ENCODE measurements at regions not wholly inside any gene's neighbourhood (a gene's known extent, or its start where the extent isn't known, plus 50 kb on each side); places are given as distances from the start of the nearest gene placed in this dataset.

DNA sequence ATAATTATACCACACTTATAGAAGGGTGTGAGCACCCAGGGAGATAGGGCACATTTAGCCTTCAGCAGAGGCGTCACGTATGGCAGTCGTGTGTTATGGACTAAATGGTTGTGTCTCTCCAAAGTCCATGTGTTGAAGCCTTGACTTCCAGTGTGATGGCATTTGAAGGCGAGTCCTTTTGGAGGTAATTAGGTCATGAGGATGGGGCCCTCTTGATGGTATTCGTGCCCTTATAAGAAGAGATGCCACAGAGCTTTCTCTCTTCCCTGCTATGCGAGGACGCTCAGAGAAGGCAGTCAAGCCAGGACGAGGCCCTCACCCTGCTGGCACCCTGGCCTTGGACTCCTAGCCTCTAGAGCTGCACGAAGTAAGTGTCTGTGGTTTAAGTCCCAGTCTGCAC, 375.0 kb upstream of the C1orf174 start:
- no peak overlapping the region for H3K4me3 ChIP-seq
- H3K27me3 ChIP-seq = no peaks in the 10 kb centered on the region
- no peaks in the 10 kb centered on the region for H3K36me3 ChIP-seq
- no peak for TF ChIP-seq POLR2A (IDR thresholded peaks at IDR 0.05)
- TF ChIP-seq, protein P1, sequence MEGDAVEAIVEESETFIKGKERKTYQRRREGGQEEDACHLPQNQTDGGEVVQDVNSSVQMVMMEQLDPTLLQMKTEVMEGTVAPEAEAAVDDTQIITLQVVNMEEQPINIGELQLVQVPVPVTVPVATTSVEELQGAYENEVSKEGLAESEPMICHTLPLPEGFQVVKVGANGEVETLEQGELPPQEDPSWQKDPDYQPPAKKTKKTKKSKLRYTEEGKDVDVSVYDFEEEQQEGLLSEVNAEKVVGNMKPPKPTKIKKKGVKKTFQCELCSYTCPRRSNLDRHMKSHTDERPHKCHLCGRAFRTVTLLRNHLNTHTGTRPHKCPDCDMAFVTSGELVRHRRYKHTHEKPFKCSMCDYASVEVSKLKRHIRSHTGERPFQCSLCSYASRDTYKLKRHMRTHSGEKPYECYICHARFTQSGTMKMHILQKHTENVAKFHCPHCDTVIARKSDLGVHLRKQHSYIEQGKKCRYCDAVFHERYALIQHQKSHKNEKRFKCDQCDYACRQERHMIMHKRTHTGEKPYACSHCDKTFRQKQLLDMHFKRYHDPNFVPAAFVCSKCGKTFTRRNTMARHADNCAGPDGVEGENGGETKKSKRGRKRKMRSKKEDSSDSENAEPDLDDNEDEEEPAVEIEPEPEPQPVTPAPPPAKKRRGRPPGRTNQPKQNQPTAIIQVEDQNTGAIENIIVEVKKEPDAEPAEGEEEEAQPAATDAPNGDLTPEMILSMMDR (IDR thresholded peaks at IDR 0.05) = no peak
- no peak for DNase-seq
- intact Hi-C loops (cut with DNase I; ENCODE audit: low total_unique reads) = no loop called here
- H3K27ac ChIP-seq = no peak overlapping the region
- no peaks in the 10 kb centered on the region for H3K4me1 ChIP-seq
- no peaks in the 10 kb centered on the region for H3K9me3 ChIP-seq

DNA sequence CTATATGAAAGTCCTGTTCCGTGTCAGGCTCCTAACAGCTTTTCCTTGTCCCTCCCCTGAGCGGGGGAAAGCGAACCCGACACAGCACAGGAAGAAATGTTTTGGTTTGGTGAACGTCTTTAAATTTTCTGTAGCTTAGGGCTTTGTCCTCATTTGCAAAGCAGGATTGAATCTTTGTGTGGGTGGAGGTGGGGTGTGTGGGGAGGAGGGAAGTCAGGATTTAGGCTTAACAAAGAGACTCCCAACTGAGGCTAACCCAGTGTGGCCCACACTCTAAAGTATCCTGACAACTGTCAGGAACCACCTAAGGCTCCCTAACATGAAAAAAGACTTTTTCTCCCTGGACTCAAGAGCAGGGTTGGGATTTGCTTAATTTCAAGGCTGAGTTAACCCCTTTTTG, 376.2 kb upstream of the C1orf174 start:
- no peaks in the 10 kb centered on the region for H3K9me3 ChIP-seq
- intact Hi-C loops (cut with DNase I; ENCODE audit: low total_unique reads) = no loop called here
- no peak for TF ChIP-seq POLR2A (IDR thresholded peaks at IDR 0.05)
- TF ChIP-seq, protein P1 (IDR thresholded peaks at IDR 0.05) = no peak

DNA sequence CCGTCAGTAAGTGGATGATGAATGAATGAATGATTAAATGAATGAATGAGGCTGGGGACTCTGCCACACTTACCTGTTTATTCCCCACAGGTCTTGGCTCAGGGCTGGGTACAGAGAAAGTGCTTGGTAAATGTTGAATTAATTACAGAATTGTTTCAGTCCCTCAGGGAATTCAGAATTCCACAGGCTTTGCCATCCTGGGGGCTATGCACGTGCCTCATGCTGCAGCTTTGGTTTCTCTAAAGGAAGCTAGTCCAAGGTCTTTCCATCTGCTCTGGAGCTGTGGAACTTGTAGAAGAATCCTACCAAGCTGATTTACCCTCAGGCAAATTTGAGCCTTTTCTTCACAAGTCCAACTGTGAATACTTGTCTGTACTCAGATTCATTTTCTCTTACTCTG, 376.8 kb upstream of the AJAP1 start:
- intact Hi-C loops (cut with DNase I; ENCODE audit: low total_unique reads) = no loop called here
- Histone ChIP-seq H3K36me3 (no peaks in the 10 kb centered on the region), H3K27me3 (no peaks in the 10 kb centered on the region), H3K9me3 (no peaks in the 10 kb centered on the region), H3K4me3 (no peak overlapping the region), H3K27ac (no peak overlapping the region), H3K4me1 (no peaks in the 10 kb centered on the region)
- TF ChIP-seq, protein P1 (IDR thresholded peaks at IDR 0.05) = no peak
- no peak for TF ChIP-seq POLR2A (IDR thresholded peaks at IDR 0.05)
- no peak for DNase-seq

More for the DNA sequence above, 376.2 kb upstream of the C1orf174 start:
- no peak overlapping the region for H3K27ac ChIP-seq
- no peaks in the 10 kb centered on the region for H3K36me3 ChIP-seq
- DNase-seq = no peak
- no peaks in the 10 kb centered on the region for H3K27me3 ChIP-seq
- H3K4me1 ChIP-seq = no peaks in the 10 kb centered on the region
- no peak overlapping the region for H3K4me3 ChIP-seq

DNA sequence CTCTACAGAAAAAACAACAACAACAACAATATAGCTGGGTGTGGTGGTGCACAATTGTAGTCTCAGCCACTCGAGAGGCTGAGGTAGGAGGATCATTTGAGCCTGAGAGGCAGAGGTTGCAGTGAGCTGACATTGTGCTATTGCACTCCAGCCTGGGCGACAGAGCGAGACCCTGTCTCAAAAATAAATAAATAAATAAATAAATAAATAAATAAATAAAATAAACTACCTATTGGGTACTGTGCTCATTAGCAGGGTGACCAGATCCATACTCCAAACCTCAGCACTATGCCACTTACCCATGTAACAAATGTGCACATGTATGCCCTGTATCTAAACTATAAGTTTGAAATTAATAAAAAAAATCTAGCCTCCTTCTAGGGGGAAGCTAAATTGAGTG, 369.4 kb upstream of the AJAP1 start:
- H3K27ac ChIP-seq = no peak overlapping the region
- TF ChIP-seq, protein P1 (IDR thresholded peaks at IDR 0.05) = no peak
- TF ChIP-seq POLR2A (IDR thresholded peaks at IDR 0.05) = no peak
- intact Hi-C loops (cut with DNase I; ENCODE audit: low total_unique reads) = no loop called here

DNA sequence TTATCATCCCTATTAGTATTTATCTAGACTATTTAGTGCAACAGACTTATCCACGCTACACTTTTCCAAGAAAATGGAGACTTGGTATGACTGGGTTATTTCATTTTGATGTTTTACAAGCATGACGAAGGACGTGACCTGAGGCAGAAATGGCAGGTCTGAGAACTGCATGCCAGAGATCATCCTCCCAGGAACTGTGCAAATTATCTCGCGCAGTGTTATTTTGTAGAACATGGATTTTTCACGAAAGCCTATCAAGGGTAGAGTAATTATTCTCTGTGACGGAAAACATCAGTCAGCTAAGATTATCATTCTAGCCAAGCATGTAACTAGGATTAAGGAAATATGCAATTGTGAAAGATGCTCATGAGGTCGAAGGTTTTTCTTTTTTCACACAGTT, 361.5 kb upstream of the AJAP1 start:
- TF ChIP-seq, protein P1 (IDR thresholded peaks at IDR 0.05) = no peak
- TF ChIP-seq POLR2A (IDR thresholded peaks at IDR 0.05) = no peak
- no peak for DNase-seq
- Histone ChIP-seq H3K9me3 (no peaks in the 10 kb centered on the region), H3K27ac (no peak overlapping the region), H3K36me3 (no peaks in the 10 kb centered on the region), H3K4me1 (no peaks in the 10 kb centered on the region), H3K27me3 (no peaks in the 10 kb centered on the region), H3K4me3 (no peak overlapping the region)
- intact Hi-C loops (cut with DNase I; ENCODE audit: low total_unique reads) = no loop called here

More for the DNA sequence above, 369.4 kb upstream of the AJAP1 start:
- H3K4me1 ChIP-seq = no peaks in the 10 kb centered on the region
- no peaks in the 10 kb centered on the region for H3K27me3 ChIP-seq
- no peak for DNase-seq
- H3K4me3 ChIP-seq = no peak overlapping the region
- no peaks in the 10 kb centered on the region for H3K36me3 ChIP-seq
- no peaks in the 10 kb centered on the region for H3K9me3 ChIP-seq
